ENCODE measurements at regions not wholly inside any gene's neighbourhood (a gene's known extent, or its start where the extent isn't known, plus 50 kb on each side); places are given as distances from the start of the nearest gene placed in this dataset.

DNA sequence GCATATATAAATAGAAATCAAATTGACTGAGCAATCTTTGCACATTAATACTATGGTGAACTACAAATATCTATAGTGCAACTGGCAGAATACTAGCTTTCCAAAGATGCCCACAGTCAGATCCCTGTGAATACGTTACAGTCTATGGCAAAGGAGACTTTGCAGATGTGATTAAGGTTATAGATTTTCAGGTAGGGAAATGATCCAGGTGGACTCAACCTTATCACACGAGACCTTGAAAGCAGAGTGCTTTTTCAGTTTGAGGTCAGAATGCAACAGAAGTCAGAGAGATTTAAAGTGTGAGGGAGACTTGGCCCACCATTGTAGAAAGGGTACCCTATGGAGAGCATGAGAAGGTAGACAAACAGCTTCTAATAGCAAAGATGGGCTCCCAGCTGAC, 122.6 kb downstream of the TRIB2 start:
- no peak for ATAC-seq
- DNase-seq (ENCODE audit: low read depth, low spot score) = no peak
- ChIA-PET POLR2A (no interaction called here), CTCF (no interaction called here)
- Histone ChIP-seq H3K27ac (ENCODE audit: low read length) (no peak overlapping the region), H3K4me3 (ENCODE audit: low read depth in 2 of 2, low read length in 2 of 2) (no peak overlapping the region), H3K27me3 (ENCODE audit: control insufficient read depth, insufficient read depth, low read length) (peaks cover 5% of the 10 kb centered on the region), H3K9me3 (ENCODE audit: control insufficient read depth, insufficient read depth, low read depth, low read length) (no peaks in the 10 kb centered on the region), H3K36me3 (ENCODE audit: control insufficient read depth, insufficient read depth, low read length) (no peaks in the 10 kb centered on the region), H3K4me1 (ENCODE audit: control insufficient read depth, insufficient read depth, low read length) (no peaks in the 10 kb centered on the region)
- in situ Hi-C loops (cut with HindIII; ENCODE audit: low pct_unique_long_range_greater_than_20kb, low sequenced_read_pairs) (no loop called here), intact Hi-C loops (cut with micrococcal nuclease; ENCODE audit: unreplicated experiment) (no loop called here)
- no peak for TF ChIP-seq POLR2AphosphoS5 (IDR thresholded peaks at IDR 0.05; ENCODE audit: low read depth, low read length)
- TF ChIP-seq, protein P1, sequence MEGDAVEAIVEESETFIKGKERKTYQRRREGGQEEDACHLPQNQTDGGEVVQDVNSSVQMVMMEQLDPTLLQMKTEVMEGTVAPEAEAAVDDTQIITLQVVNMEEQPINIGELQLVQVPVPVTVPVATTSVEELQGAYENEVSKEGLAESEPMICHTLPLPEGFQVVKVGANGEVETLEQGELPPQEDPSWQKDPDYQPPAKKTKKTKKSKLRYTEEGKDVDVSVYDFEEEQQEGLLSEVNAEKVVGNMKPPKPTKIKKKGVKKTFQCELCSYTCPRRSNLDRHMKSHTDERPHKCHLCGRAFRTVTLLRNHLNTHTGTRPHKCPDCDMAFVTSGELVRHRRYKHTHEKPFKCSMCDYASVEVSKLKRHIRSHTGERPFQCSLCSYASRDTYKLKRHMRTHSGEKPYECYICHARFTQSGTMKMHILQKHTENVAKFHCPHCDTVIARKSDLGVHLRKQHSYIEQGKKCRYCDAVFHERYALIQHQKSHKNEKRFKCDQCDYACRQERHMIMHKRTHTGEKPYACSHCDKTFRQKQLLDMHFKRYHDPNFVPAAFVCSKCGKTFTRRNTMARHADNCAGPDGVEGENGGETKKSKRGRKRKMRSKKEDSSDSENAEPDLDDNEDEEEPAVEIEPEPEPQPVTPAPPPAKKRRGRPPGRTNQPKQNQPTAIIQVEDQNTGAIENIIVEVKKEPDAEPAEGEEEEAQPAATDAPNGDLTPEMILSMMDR (IDR thresholded peaks at IDR 0.05) = no peak
- no peak for TF ChIP-seq SIN3A (IDR thresholded peaks at IDR 0.05; ENCODE audit: borderline replicate concordance, insufficient read depth, low read depth, low read length)
- no peak for TF ChIP-seq TCF7L2 (IDR thresholded peaks at IDR 0.05; ENCODE audit: low read depth, low read length)
- TF ChIP-seq, protein P2, sequence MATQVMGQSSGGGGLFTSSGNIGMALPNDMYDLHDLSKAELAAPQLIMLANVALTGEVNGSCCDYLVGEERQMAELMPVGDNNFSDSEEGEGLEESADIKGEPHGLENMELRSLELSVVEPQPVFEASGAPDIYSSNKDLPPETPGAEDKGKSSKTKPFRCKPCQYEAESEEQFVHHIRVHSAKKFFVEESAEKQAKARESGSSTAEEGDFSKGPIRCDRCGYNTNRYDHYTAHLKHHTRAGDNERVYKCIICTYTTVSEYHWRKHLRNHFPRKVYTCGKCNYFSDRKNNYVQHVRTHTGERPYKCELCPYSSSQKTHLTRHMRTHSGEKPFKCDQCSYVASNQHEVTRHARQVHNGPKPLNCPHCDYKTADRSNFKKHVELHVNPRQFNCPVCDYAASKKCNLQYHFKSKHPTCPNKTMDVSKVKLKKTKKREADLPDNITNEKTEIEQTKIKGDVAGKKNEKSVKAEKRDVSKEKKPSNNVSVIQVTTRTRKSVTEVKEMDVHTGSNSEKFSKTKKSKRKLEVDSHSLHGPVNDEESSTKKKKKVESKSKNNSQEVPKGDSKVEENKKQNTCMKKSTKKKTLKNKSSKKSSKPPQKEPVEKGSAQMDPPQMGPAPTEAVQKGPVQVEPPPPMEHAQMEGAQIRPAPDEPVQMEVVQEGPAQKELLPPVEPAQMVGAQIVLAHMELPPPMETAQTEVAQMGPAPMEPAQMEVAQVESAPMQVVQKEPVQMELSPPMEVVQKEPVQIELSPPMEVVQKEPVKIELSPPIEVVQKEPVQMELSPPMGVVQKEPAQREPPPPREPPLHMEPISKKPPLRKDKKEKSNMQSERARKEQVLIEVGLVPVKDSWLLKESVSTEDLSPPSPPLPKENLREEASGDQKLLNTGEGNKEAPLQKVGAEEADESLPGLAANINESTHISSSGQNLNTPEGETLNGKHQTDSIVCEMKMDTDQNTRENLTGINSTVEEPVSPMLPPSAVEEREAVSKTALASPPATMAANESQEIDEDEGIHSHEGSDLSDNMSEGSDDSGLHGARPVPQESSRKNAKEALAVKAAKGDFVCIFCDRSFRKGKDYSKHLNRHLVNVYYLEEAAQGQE (IDR thresholded peaks at IDR 0.05; ENCODE audit: insufficient read depth in 1 of 2, low read depth in 2 of 2, low read length in 1 of 2) = no peak
- BruUV-seq (replicated peaks) = no TSS peak

DNA sequence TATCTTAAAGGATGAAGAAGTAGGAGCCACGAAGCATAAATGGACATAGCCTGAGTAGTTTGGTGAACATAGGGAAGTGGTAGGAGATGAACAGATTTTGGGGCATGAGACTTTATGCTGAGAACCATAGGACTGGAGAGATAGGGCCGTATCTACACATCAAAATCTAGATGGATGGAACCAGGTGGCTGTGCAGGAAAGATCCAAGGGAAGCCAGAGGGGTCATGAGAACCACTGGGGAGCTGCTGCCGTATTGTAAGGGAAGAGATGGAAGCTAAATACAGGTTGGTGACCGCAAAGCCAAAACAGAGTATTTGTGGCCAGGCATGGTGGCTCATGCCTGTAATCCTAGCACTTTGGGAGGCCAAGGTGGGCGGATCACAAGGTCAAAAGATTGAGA, 124.3 kb downstream of the TRIB2 start:
- TF ChIP-seq, protein P2 (IDR thresholded peaks at IDR 0.05; ENCODE audit: insufficient read depth in 1 of 2, low read depth in 2 of 2, low read length in 1 of 2) = no peak
- TF ChIP-seq TCF7L2 (IDR thresholded peaks at IDR 0.05; ENCODE audit: low read depth, low read length) (no peak), POLR2AphosphoS5 (IDR thresholded peaks at IDR 0.05; ENCODE audit: low read depth, low read length) (no peak), SIN3A (IDR thresholded peaks at IDR 0.05; ENCODE audit: borderline replicate concordance, insufficient read depth, low read depth, low read length) (no peak)
- TF ChIP-seq, protein P1 (IDR thresholded peaks at IDR 0.05) = no peak
- no TSS peak for BruUV-seq (replicated peaks)
- POLR2A ChIA-PET = no interaction called here
- CTCF ChIA-PET = no interaction called here
- Histone ChIP-seq H3K9me3 (ENCODE audit: control insufficient read depth, insufficient read depth, low read depth, low read length) (no peaks in the 10 kb centered on the region), H3K4me1 (ENCODE audit: control insufficient read depth, insufficient read depth, low read length) (no peaks in the 10 kb centered on the region), H3K27ac (ENCODE audit: low read length) (no peak overlapping the region), H3K27me3 (ENCODE audit: control insufficient read depth, insufficient read depth, low read length) (peaks cover 5% of the 10 kb centered on the region), H3K36me3 (ENCODE audit: control insufficient read depth, insufficient read depth, low read length) (no peaks in the 10 kb centered on the region), H3K4me3 (ENCODE audit: low read depth in 2 of 2, low read length in 2 of 2) (no peak overlapping the region)
- DNase-seq (ENCODE audit: low read depth, low spot score) = no peak
- ATAC-seq = no peak
- intact Hi-C loops (cut with micrococcal nuclease; ENCODE audit: unreplicated experiment) = no loop called here
- in situ Hi-C loops (cut with HindIII; ENCODE audit: low pct_unique_long_range_greater_than_20kb, low sequenced_read_pairs) = no loop called here

All from Panc1 (cell line).